H1 (cell line): ENCODE measurements at regions not wholly inside any gene's neighbourhood (a gene's known extent, or its start where the extent isn't known, plus 50 kb on each side); places are given as distances from the start of the nearest gene placed in this dataset.

Experiments used
- CTCF ChIA-PET: fragments of 300-600 bp; sonication (Branson Sonifier 250); formaldehyde crosslinking; loops from one replicate; lab custom pipeline; 2021; ENCODE audit not compliant: partially characterized antibody; lab: Charles Lee
- POLR2A ChIA-PET: fragments of 300-600 bp; sonication (Branson Sonifier 250); formaldehyde crosslinking; loops from one replicate; lab custom pipeline; 2021; ENCODE audit warnings: inconsistent platforms; ENCODE audit not compliant: partially characterized antibody; lab: Charles Lee
- DNase-seq, 2 experiments: peaks; one replicate each; pipeline versions ENCODE4 v3.0.0 to v3.0.0-alpha.2; 2010 to 2022; ENCODE audit warnings: low spot score in 2 of 2, low read depth in 1 of 2, mixed read lengths in 1 of 2
- FAIRE-seq: peaks from 2 replicates; lab custom pipeline; 2011; peaks lifted over from hg19 to GRCh38; lab: Jason Lieb, UNC
- H2AFZ ChIP-seq: 2 replicates; pipeline ENCODE4 v1.8.1; 2012; ENCODE audit warnings: low read length, inconsistent platforms
- H2AK5ac ChIP-seq: 2 replicates; pipeline ENCODE4 v1.6.1; 2013; ENCODE audit warnings: low read depth, low read length
- H2BK120ac ChIP-seq: replicated peaks from 2 replicates; pipeline ENCODE3; 2013; ENCODE audit warnings: low read depth, low read length, inconsistent platforms
- H2BK12ac ChIP-seq: 2 replicates; pipeline ENCODE4 v1.6.1; 2013; ENCODE audit warnings: low read depth, low read length
- H2BK15ac ChIP-seq: 2 replicates; pipeline ENCODE4 v1.6.1; 2013; ENCODE audit warnings: low read length
- H2BK20ac ChIP-seq: 2 replicates; pipeline ENCODE4 v1.6.1; 2013; ENCODE audit warnings: low read length
- H2BK5ac ChIP-seq: 2 replicates; pipeline ENCODE4 v1.6.1; 2013; ENCODE audit warnings: low read depth, low read length
- H3K14ac ChIP-seq: 2 replicates; pipeline ENCODE4 v1.6.1; 2013; ENCODE audit warnings: inconsistent platforms; ENCODE audit not compliant: insufficient read length
- H3K18ac ChIP-seq: 2 replicates; pipeline ENCODE4 v1.6.1; 2013; ENCODE audit warnings: low read length; ENCODE audit errors: extremely low read depth
- H3K23ac ChIP-seq: 2 replicates; pipeline ENCODE4 v1.6.1; 2013; ENCODE audit warnings: inconsistent platforms; ENCODE audit not compliant: insufficient read length
- H3K23me2 ChIP-seq: 2 replicates; pipeline ENCODE4 v1.6.1; 2013; ENCODE audit warnings: low read depth, low read length
- H3K27ac ChIP-seq: 2 replicates; pipeline ENCODE4 v1.6.1; 2011; ENCODE audit warnings: low read depth, low read length, inconsistent platforms
- H3K27me3 ChIP-seq, 4 experiments: replicated peaks in 1 of 4; 1 replicate in 1 of 4; 2 replicates in 3 of 4; pipeline versions ENCODE4 v1.6.1 to v1.8.1; 2011 to 2013; ENCODE audit warnings: low read length in 3 of 4, mild to moderate bottlenecking in 3 of 4, inconsistent platforms in 2 of 4, mixed read lengths in 2 of 4, moderate library complexity in 1 of 4; ENCODE audit not compliant: control insufficient read depth in 3 of 4, insufficient read depth in 3 of 4; ENCODE audit errors: extremely low read depth in 1 of 4
- H3K36me3 ChIP-seq, 4 experiments: 2 replicates each; pipeline versions ENCODE4 v1.6.1 to v1.8.1; 2011 to 2013; ENCODE audit warnings: mild to moderate bottlenecking in 4 of 4, low read length in 3 of 4, moderate library complexity in 2 of 4, control low read depth in 1 of 4, inconsistent platforms in 1 of 4; ENCODE audit not compliant: insufficient read depth in 4 of 4, control insufficient read depth in 2 of 4
- H3K4ac ChIP-seq: replicated peaks from 2 replicates; pipeline ENCODE3; 2013; ENCODE audit warnings: low read length, low read depth, mixed read lengths, inconsistent platforms; ENCODE audit not compliant: insufficient read length
- H3K4me1 ChIP-seq, 4 experiments: replicated peaks in 1 of 4; 1 replicate in 1 of 4; 2 replicates in 3 of 4; pipeline versions ENCODE4 v1.6.1 to v1.8.1; 2011 to 2013; ENCODE audit warnings: low read length in 3 of 4, inconsistent platforms in 2 of 4, mixed read lengths in 1 of 4; ENCODE audit not compliant: insufficient read depth in 4 of 4, control insufficient read depth in 3 of 4
- H3K4me2 ChIP-seq, 2 experiments: 2 replicates each; pipeline versions ENCODE4 v1.6.1 to v1.8.1; 2011 to 2013; ENCODE audit warnings: low read depth in 2 of 2, low read length in 2 of 2, control low read depth in 1 of 2, inconsistent platforms in 1 of 2, mild to moderate bottlenecking in 1 of 2; ENCODE audit not compliant: insufficient read depth in 1 of 2
- H3K4me3 ChIP-seq, 4 experiments: fragments of 200-600, 300-600 bp in 1 of 4; sonication (generic), shearing (Covaris generic), sonication (Bioruptor Twin) in 1 of 4; 2 replicates each; pipeline versions ENCODE4 v1.5.1 to v1.8.1; 2011 to 2016; ENCODE audit warnings: low read length in 4 of 4, low read depth in 3 of 4, control low read depth in 2 of 4, inconsistent platforms in 2 of 4, mild to moderate bottlenecking in 2 of 4, mixed read lengths in 1 of 4, moderate library complexity in 1 of 4; ENCODE audit not compliant: insufficient read depth in 2 of 4; ENCODE audit errors: extremely low read depth in 1 of 4
- H3K56ac ChIP-seq: replicated peaks from 2 replicates; pipeline ENCODE3; 2013; ENCODE audit warnings: low read depth, mild to moderate bottlenecking, mixed read lengths, low read length, inconsistent platforms; ENCODE audit not compliant: insufficient read length
- H3K79me1 ChIP-seq: 2 replicates; pipeline ENCODE4 v1.6.1; 2013; ENCODE audit warnings: low read depth, low read length, control low read depth
- H3K79me2 ChIP-seq, 2 experiments: 2 replicates each; pipeline versions ENCODE4 v1.6.1 to v1.8.1; 2012 to 2013; ENCODE audit warnings: low read length in 2 of 2, mild to moderate bottlenecking in 2 of 2, inconsistent platforms in 1 of 2; ENCODE audit not compliant: insufficient read depth in 2 of 2, control insufficient read depth in 1 of 2
- H3K9ac ChIP-seq, 4 experiments: replicated peaks in 1 of 4; 1 replicate in 1 of 4; 2 replicates in 3 of 4; pipeline versions ENCODE4 v1.6.1 to v1.8.1; 2011 to 2013; ENCODE audit warnings: low read depth in 3 of 4, low read length in 3 of 4, control low read depth in 2 of 4, mild to moderate bottlenecking in 2 of 4, moderate library complexity in 2 of 4, inconsistent platforms in 1 of 4; ENCODE audit errors: extremely low read depth in 1 of 4
- H3K9me3 ChIP-seq, 2 experiments: 2 replicates each; pipeline versions ENCODE4 v1.6.1 to v1.8.1; 2012 to 2013; ENCODE audit warnings: mild to moderate bottlenecking in 2 of 2, moderate library complexity in 2 of 2, control low read depth in 1 of 2, inconsistent platforms in 1 of 2, low read depth in 1 of 2, low read length in 1 of 2, mixed read lengths in 1 of 2; ENCODE audit not compliant: insufficient read depth in 2 of 2
- H4K20me1 ChIP-seq, 2 experiments: replicated peaks in 1 of 2; 2 replicates each; pipeline versions ENCODE3 to v1.8.1; 2011 to 2013; ENCODE audit warnings: inconsistent platforms in 2 of 2, low read length in 2 of 2, mild to moderate bottlenecking in 1 of 2; ENCODE audit not compliant: insufficient read depth in 2 of 2, control insufficient read depth in 1 of 2
- H4K5ac ChIP-seq: 2 replicates; pipeline ENCODE4 v1.6.1; 2013; ENCODE audit warnings: low read length, low read depth, mixed read lengths, inconsistent platforms; ENCODE audit not compliant: insufficient read length
- H4K8ac ChIP-seq: 2 replicates; pipeline ENCODE4 v1.8.0; 2013; ENCODE audit warnings: mild to moderate bottlenecking, moderate library complexity, low read length, inconsistent platforms; ENCODE audit not compliant: insufficient read depth; ENCODE audit errors: extremely low read depth
- H4K91ac ChIP-seq: replicated peaks from 2 replicates; pipeline ENCODE3; 2013; ENCODE audit warnings: low read length, mixed read lengths, inconsistent platforms; ENCODE audit not compliant: insufficient read length
- NANOG ChIP-seq: IDR thresholded peaks from 2 replicates; pipeline ENCODE4 v1.6.1; 2011; ENCODE audit warnings: low read length, low read depth, mild to moderate bottlenecking, inconsistent platforms; ENCODE audit not compliant: insufficient read depth, poor library complexity, severe bottlenecking
- NRF1 ChIP-seq: IDR thresholded peaks from 2 replicates; pipeline ENCODE4 v1.6.1; 2011; ENCODE audit warnings: mild to moderate bottlenecking, low read depth, low read length, improper control_type of control experiment
- RXRA ChIP-seq: IDR thresholded peaks from 2 replicates; pipeline ENCODE4 v1.6.1; 2011; ENCODE audit warnings: low read depth, mild to moderate bottlenecking, low read length, moderate library complexity; ENCODE audit not compliant: insufficient read depth
- SIN3A ChIP-seq, 2 experiments: IDR thresholded peaks in 1 of 2; conservative IDR thresholded peaks in 1 of 2; 2 replicates each; pipeline ENCODE4 v1.6.1; 2011 to 2012; ENCODE audit warnings: low read length in 2 of 2, improper control_type of control experiment in 1 of 2, low read depth in 1 of 2, mild to moderate bottlenecking in 1 of 2
- SP2 ChIP-seq: IDR thresholded peaks from 2 replicates; pipeline ENCODE4 v1.6.1; 2012; ENCODE audit warnings: mild to moderate bottlenecking, low read length, inconsistent platforms
- SP4 ChIP-seq: IDR thresholded peaks from 2 replicates; pipeline ENCODE4 v1.6.1; 2012; ENCODE audit warnings: low read length, inconsistent platforms
- SUZ12 ChIP-seq: fragments of 200-600 bp; sonication (generic); IDR thresholded peaks from 2 replicates; pipeline ENCODE4 v1.6.1; 2012; ENCODE audit warnings: mild to moderate bottlenecking, inconsistent platforms, low read length, moderate library complexity, mixed read lengths
- TBP ChIP-seq: IDR thresholded peaks from 2 replicates; pipeline ENCODE4 v1.6.1; 2011; ENCODE audit warnings: low read depth, low read length, improper control_type of control experiment
- TCF12 ChIP-seq: IDR thresholded peaks from 2 replicates; pipeline ENCODE4 v1.6.1; 2011; ENCODE audit warnings: low read depth, mild to moderate bottlenecking, low read length
- TEAD4 ChIP-seq: IDR thresholded peaks from 2 replicates; pipeline ENCODE4 v1.6.1; 2012; ENCODE audit warnings: low read depth, low read length, inconsistent platforms, mixed read lengths
- ZNF274 ChIP-seq: IDR thresholded peaks from 2 replicates; pipeline ENCODE4 v1.7.0; 2012; ENCODE audit warnings: low read length, borderline replicate concordance; ENCODE audit errors: extremely low read depth
- WGBS, 2 experiments: shearing (Covaris generic) in 1 of 2; methylation state at CpG; one replicate each; pipeline versions ENCODE4 v1.1.6 to v1.1.7; 2013 to 2015; ENCODE audit warnings: low lambda C conversion rate in 2 of 2, mixed read lengths in 2 of 2, inconsistent platforms in 1 of 2, low coverage in 1 of 2, missing lambda C conversion rate in 1 of 2; ENCODE audit not compliant: insufficient replicate concordance in 2 of 2, insufficient coverage in 1 of 2, insufficient read length in 1 of 2; ENCODE audit errors: extremely low coverage in 1 of 2, missing lambda C conversion rate in 1 of 2; 5-methylcytosine and 5-hydroxymethylcytosine counted together

DNA sequence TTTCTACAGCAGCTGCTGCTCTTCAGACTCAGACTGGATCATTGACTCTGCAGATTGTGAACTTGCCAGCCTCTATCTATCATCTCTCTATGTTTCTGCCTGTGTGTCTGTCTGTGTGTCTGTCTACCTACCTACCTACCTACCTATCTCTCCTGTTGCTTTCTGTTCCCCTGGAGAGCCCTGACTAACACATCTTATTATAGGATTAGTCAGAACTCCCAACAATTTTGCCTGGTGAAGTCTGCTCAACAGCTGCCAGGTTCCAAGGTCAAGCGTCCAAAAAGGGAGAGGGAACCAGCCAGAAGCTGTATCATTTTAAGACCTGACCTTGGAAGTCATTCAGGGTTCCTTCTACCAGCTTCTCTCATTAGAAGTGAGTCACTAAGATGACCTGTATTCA lies 579.0 kb upstream of the DPP6 start:
- Histone ChIP-seq H3K56ac (no peak overlapping the region), H3K36me3 (no peaks in the 10 kb centered on the region), H3K23ac (no peak overlapping the region), H2BK12ac (no peak overlapping the region), H2AFZ (no peak overlapping the region), H4K5ac (no peak overlapping the region), H2BK15ac (no peak overlapping the region), H3K79me1 (no peaks in the 10 kb centered on the region), H2BK120ac (no peak overlapping the region), H3K23me2 (no peaks in the 10 kb centered on the region), H4K20me1 (no peaks in the 10 kb centered on the region), H3K27ac (no peak overlapping the region), H3K79me2 (no peaks in the 10 kb centered on the region), H3K18ac (no peak overlapping the region), H3K4ac (no peak overlapping the region), H2AK5ac (no peak overlapping the region), H3K9ac (no peak overlapping the region)
- WGBS, 2 experiments: 64% methylated on average over 1 of the region's 1 CpG; no CpG with 5 or more reads in 1 of the 2 experiments
- no peak for FAIRE-seq
- ChIA-PET POLR2A (no interaction called here), CTCF (no interaction called here)
- TF ChIP-seq SIN3A (conservative IDR thresholded peaks at IDR 0.05 in 1 of 2, IDR thresholded peaks at IDR 0.05 in 1 of 2; ENCODE audit: low read depth in 1 of 2, low read length in 2 of 2) (no peak), SP4 (no peak), RXRA (no peak), SUZ12 (no peak), ZNF274 (no peak), NRF1 (no peak), SP2 (no peak), NANOG (no peak), TCF12 (no peak), TEAD4 (no peak), TBP (no peak)
- TF ChIP-seq, all 59 proteins: peak for 0
- Histone ChIP-seq H4K8ac (no peak overlapping the region), H3K9me3 (peaks cover 31 to 36% of the 10 kb centered on the region in 2 experiments; a peak in 3 of 4 replicates), H3K4me2 (no peak overlapping the region), H3K4me3 (no peak overlapping the region), H2BK5ac (no peak overlapping the region), H3K14ac (no peak overlapping the region), H3K4me1 (no peaks in the 10 kb centered on the region), H2BK20ac (no peak overlapping the region), H3K27me3 (no peaks in the 10 kb centered on the region), H4K91ac (no peak overlapping the region)
- DNase-seq: no peak
